DND-41 (cell line): ENCODE measurements at regions not wholly inside any gene's neighbourhood (a gene's known extent, or its start where the extent isn't known, plus 50 kb on each side); places are given as distances from the start of the nearest gene placed in this dataset.

ENCODE experiments used
- EZH2 ChIP-seq: IDR thresholded peaks from 3 replicates; pipeline ENCODE4 v1.6.1; 2012; ENCODE audit warnings: borderline replicate concordance, low read depth, mild to moderate bottlenecking, moderate library complexity, low read length, inconsistent platforms; ENCODE audit not compliant: severe bottlenecking
- TF ChIP-seq, protein P1 (sequence below): IDR thresholded peaks from 2 replicates; pipeline ENCODE4 v1.5.1; 2012; ENCODE audit warnings: borderline replicate concordance, low read length, moderate library complexity, mild to moderate bottlenecking; ENCODE audit not compliant: poor library complexity, severe bottlenecking; ENCODE audit errors: extremely low read depth

DNA sequence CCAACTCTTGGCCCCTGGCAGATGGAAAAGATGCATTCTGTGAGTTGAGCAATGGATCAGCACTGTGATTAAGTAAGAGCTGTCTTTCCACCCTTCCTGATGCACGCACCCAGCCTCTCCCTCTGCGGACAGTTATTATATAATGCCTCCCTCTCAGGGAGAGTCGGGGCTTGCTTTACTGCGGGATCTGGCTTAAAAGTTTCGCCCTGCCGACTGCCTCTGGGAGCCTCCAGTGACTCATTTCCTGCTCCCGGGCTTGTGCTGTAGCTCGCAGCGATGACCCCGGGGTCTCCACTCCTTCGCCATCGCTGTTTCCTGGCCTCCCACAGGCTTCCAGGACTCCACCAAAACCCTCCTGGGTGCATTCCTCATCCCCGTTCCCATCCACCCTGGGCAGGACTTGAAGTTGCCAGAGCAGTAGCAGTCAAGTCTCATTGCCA lies 107.4 kb upstream of the SLC7A1 start:
- TF ChIP-seq, protein P1, sequence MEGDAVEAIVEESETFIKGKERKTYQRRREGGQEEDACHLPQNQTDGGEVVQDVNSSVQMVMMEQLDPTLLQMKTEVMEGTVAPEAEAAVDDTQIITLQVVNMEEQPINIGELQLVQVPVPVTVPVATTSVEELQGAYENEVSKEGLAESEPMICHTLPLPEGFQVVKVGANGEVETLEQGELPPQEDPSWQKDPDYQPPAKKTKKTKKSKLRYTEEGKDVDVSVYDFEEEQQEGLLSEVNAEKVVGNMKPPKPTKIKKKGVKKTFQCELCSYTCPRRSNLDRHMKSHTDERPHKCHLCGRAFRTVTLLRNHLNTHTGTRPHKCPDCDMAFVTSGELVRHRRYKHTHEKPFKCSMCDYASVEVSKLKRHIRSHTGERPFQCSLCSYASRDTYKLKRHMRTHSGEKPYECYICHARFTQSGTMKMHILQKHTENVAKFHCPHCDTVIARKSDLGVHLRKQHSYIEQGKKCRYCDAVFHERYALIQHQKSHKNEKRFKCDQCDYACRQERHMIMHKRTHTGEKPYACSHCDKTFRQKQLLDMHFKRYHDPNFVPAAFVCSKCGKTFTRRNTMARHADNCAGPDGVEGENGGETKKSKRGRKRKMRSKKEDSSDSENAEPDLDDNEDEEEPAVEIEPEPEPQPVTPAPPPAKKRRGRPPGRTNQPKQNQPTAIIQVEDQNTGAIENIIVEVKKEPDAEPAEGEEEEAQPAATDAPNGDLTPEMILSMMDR = no peak
- TF ChIP-seq EZH2 = no peak
